RWPE1 (cell line): ENCODE measurements at regions not wholly inside any gene's neighbourhood (a gene's known extent, or its start where the extent isn't known, plus 50 kb on each side); places are given as distances from the start of the nearest gene placed in this dataset.

Experiments
- CTCF ChIA-PET: fragments of 350-600 bp; sonication (Branson Sonifier 250); formaldehyde crosslinking; extraction: SDS; loops from one replicate; lab custom pipeline; 2021; lab: Yijun Ruan, JAX
- POLR2A ChIA-PET: fragments of 400-600 bp; formaldehyde crosslinking; extraction: SDS; loops from one replicate; lab custom pipeline; 2020; ENCODE audit warnings: antibody characterized with exemption; ENCODE audit not compliant: low non-redundant PET; lab: Yijun Ruan, JAX
- DNase-seq: peaks from one replicate; pipeline ENCODE4 v3.0.0; 2012; ENCODE audit warnings: low spot score
- H3K27ac ChIP-seq: fragments of 450-650 bp; 2 replicates; pipeline ENCODE4 v1.5.1; 2017
- CTCF ChIP-seq: fragments of 450-650 bp; conservative IDR thresholded peaks from 2 replicates; pipeline ENCODE4 v1.5.1; 2017; ENCODE audit warnings: low read depth, mild to moderate bottlenecking

- POLR2A ChIA-PET, result no interaction called here
- CTCF ChIA-PET, result interaction anchor here (0.6 kb wide), 1 partner anchor 855 kb away, joined by 3 read pairs; no protein-coding TSS in a partner anchor
- H3K27ac ChIP-seq, result no peak overlapping the region
- no peak for DNase-seq
- TF ChIP-seq CTCF, result no peak
Measured at GRCh38 chrX:42541554-42541953, 236.4 kb downstream of the PPP1R2C start.

GRCh38 chrX:42540146-42540545 is 237.8 kb downstream of the PPP1R2C start:
- ChIA-PET POLR2A (no interaction called here), CTCF (no interaction called here)
- no peak for DNase-seq
- no peak for TF ChIP-seq CTCF
- H3K27ac ChIP-seq, result no peak overlapping the region

GRCh38 chrX:42538405-42538804 is 239.6 kb downstream of the PPP1R2C start:
- no peak for TF ChIP-seq CTCF
- no peak overlapping the region for H3K27ac ChIP-seq
- DNase-seq, result no peak
- ChIA-PET POLR2A (no interaction called here), CTCF (no interaction called here)

- ChIA-PET POLR2A (no interaction called here), CTCF (no interaction called here)
- no peak overlapping the region for H3K27ac ChIP-seq
- no peak for DNase-seq
- TF ChIP-seq CTCF, result no peak
Measured at GRCh38 chrX:42536286-42536685, 241.7 kb downstream of the PPP1R2C start.

- DNase-seq, result no peak
- CTCF ChIA-PET, result interaction anchor here (0.6 kb wide), 1 partner anchor 16 kb away, joined by 3 read pairs; no protein-coding TSS in a partner anchor
- H3K27ac ChIP-seq, result no peak overlapping the region
- no peak for TF ChIP-seq CTCF
- POLR2A ChIA-PET, result no interaction called here
Measured at GRCh38 chrX:42535233-42535632, 242.7 kb downstream of the PPP1R2C start.

- TF ChIP-seq CTCF, result no peak
- H3K27ac ChIP-seq, result no peak overlapping the region
- no peak for DNase-seq
- ChIA-PET POLR2A (no interaction called here), CTCF (no interaction called here)
Measured at GRCh38 chrX:42533761-42534160, 244.2 kb downstream of the PPP1R2C start.

- DNase-seq, result no peak
- H3K27ac ChIP-seq, result no peak overlapping the region
- CTCF ChIA-PET, result no interaction called here
- POLR2A ChIA-PET, result no interaction called here
- TF ChIP-seq CTCF, result no peak
Measured at GRCh38 chrX:42531441-42531840, 246.5 kb downstream of the PPP1R2C start.
